Neural progenitor cell (in vitro differentiated cells): ENCODE measurements at regions not wholly inside any gene's neighbourhood (a gene's known extent, or its start where the extent isn't known, plus 50 kb on each side); places are given as distances from the start of the nearest gene placed in this dataset.

Source experiments
- EZH2 ChIP-seq: fragments of 200-600 bp; sonication (generic); IDR thresholded peaks from 2 replicates; pipeline ENCODE4 v1.6.1; 2017; ENCODE audit warnings: antibody characterized with exemption, mild to moderate bottlenecking, moderate library complexity
- TF ChIP-seq, protein P1 (sequence below): fragments of 200-600 bp; sonication (generic); IDR thresholded peaks from 2 replicates; pipeline ENCODE4 v1.5.1; 2017; ENCODE audit warnings: antibody characterized with exemption, mild to moderate bottlenecking

DNA sequence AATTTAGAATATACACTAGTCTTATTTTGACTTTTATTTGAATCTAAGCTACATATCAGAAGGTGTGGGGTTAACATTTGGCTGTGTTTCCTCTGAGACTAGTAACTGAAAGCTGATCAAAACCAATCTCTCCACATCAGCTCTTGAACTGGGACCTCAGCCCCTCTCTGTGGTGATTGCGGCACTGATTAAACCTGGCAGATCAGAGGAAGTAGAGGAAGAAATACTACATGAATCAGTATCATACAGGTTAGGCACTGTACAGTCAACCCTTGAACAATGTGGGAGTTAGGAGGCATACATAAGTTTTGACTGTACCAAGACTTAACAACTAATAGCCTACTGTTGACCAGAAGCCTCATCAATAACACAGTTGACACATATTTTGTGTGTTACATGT, 122.5 kb upstream of the C1orf87 start:
- TF ChIP-seq, protein P1, sequence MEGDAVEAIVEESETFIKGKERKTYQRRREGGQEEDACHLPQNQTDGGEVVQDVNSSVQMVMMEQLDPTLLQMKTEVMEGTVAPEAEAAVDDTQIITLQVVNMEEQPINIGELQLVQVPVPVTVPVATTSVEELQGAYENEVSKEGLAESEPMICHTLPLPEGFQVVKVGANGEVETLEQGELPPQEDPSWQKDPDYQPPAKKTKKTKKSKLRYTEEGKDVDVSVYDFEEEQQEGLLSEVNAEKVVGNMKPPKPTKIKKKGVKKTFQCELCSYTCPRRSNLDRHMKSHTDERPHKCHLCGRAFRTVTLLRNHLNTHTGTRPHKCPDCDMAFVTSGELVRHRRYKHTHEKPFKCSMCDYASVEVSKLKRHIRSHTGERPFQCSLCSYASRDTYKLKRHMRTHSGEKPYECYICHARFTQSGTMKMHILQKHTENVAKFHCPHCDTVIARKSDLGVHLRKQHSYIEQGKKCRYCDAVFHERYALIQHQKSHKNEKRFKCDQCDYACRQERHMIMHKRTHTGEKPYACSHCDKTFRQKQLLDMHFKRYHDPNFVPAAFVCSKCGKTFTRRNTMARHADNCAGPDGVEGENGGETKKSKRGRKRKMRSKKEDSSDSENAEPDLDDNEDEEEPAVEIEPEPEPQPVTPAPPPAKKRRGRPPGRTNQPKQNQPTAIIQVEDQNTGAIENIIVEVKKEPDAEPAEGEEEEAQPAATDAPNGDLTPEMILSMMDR: no peak
- TF ChIP-seq EZH2: no peak
